ENCODE measurements at regions not wholly inside any gene's neighbourhood (a gene's known extent, or its start where the extent isn't known, plus 50 kb on each side); places are given as distances from the start of the nearest gene placed in this dataset.

DNA sequence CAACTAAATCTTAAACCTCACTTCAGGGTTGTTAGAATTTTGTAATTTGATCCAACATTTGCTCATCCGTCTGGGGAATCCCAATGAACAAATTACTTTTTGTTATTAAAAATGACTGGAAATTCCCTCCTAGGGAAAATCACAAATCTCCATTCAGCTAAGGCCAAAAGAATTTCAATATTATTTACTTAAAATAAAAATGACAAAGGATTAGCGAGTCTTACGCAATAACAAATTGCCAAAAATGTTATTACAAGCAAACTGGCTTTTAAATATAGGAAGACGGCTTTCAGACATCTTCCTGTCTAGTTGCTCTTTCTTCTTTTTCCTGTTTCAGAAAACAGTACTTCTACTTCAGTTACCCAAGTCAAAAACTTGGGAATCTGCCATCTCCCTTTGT is 92.4 kb upstream of the TSPAN8 start:
- TF ChIP-seq, protein P1, sequence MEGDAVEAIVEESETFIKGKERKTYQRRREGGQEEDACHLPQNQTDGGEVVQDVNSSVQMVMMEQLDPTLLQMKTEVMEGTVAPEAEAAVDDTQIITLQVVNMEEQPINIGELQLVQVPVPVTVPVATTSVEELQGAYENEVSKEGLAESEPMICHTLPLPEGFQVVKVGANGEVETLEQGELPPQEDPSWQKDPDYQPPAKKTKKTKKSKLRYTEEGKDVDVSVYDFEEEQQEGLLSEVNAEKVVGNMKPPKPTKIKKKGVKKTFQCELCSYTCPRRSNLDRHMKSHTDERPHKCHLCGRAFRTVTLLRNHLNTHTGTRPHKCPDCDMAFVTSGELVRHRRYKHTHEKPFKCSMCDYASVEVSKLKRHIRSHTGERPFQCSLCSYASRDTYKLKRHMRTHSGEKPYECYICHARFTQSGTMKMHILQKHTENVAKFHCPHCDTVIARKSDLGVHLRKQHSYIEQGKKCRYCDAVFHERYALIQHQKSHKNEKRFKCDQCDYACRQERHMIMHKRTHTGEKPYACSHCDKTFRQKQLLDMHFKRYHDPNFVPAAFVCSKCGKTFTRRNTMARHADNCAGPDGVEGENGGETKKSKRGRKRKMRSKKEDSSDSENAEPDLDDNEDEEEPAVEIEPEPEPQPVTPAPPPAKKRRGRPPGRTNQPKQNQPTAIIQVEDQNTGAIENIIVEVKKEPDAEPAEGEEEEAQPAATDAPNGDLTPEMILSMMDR (conservative IDR thresholded peaks at IDR 0.05; ENCODE audit: low read depth, low read length) = no peak
- no peak for TF ChIP-seq EZH2phosphoT487 (IDR thresholded peaks at IDR 0.05; ENCODE audit: borderline replicate concordance, low read length)

Measured in PC-3 (cell line).